ENCODE measurements at regions not wholly inside any gene's neighbourhood (a gene's known extent, or its start where the extent isn't known, plus 50 kb on each side); places are given as distances from the start of the nearest gene placed in this dataset.

DNA sequence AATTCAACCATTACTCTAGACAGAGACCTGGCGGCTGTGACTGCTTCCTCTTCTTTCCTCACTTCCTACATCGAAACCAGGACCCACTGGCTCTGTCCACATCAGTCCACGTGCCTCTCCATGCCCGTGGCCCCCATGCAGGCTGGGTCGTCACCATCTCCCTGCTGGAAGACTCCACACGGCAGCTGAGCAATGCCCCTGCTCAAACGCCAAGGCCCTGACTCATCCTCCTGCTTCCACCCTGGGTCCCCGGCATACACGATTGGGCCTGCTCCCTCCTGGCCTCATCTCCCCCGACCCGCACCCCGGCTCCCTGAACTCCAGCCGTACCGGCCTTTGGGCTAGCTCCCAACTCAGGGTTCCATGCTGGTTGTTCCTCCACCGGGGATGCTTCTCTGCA, 67.2 kb upstream of the IER5L start:
- TF ChIP-seq, protein P1, sequence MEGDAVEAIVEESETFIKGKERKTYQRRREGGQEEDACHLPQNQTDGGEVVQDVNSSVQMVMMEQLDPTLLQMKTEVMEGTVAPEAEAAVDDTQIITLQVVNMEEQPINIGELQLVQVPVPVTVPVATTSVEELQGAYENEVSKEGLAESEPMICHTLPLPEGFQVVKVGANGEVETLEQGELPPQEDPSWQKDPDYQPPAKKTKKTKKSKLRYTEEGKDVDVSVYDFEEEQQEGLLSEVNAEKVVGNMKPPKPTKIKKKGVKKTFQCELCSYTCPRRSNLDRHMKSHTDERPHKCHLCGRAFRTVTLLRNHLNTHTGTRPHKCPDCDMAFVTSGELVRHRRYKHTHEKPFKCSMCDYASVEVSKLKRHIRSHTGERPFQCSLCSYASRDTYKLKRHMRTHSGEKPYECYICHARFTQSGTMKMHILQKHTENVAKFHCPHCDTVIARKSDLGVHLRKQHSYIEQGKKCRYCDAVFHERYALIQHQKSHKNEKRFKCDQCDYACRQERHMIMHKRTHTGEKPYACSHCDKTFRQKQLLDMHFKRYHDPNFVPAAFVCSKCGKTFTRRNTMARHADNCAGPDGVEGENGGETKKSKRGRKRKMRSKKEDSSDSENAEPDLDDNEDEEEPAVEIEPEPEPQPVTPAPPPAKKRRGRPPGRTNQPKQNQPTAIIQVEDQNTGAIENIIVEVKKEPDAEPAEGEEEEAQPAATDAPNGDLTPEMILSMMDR (IDR thresholded peaks at IDR 0.05) = no peak
- TF ChIP-seq POLR2A (IDR thresholded peaks at IDR 0.05) = no peak
- intact Hi-C loops (cut with DNase I) = no loop called here
- 64% methylated on average over 11 of the region's 15 CpGs for WGBS (ENCODE audit: insufficient coverage, low coverage, low lambda C conversion rate, missing lambda C conversion rate)
- H3K36me3 ChIP-seq = no peaks in the 10 kb centered on the region
- H3K4me3 ChIP-seq = no peak overlapping the region
- DNase-seq = peak in 1 of 3 donors; percentile 38
- no peak for ATAC-seq
- no peaks in the 10 kb centered on the region for H3K4me1 ChIP-seq
- H3K27ac ChIP-seq = no peak overlapping the region
- no peaks in the 10 kb centered on the region for H3K9me3 ChIP-seq
- no peaks in the 10 kb centered on the region for H3K27me3 ChIP-seq

DNA sequence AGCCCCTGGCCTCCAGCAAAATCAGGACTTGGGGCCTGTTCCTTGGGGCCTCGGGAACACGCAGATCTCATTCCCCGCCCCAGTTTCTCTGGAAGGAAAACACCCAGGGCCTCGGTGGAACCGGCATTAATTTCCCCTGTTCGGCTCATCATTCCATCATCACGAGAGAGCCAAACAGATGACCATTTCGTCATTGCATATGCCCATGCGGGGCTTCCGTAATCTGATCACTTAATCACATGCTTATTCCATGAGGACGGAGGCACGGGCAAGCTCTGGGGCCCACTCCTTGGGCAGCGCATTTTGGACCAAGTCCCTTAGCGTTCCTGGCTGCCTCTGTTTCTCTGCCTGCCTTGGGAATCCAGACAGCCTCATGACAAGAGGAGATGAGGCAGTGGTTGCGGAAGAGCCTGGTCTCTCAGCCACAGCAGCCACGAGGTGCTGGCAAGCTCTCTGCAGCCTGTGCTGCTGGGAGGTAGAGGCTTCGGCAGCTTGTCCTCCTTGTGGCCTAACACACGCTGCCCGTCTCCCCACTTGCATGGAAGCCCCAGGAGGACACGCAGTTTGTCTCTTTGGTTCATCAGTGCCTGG, 65.0 kb upstream of the IER5L start:
- no peaks in the 10 kb centered on the region for H3K36me3 ChIP-seq
- 77% methylated on average over 7 of the region's 20 CpGs for WGBS (ENCODE audit: insufficient coverage, low coverage, low lambda C conversion rate, missing lambda C conversion rate)
- no peak for TF ChIP-seq POLR2A (IDR thresholded peaks at IDR 0.05)
- TF ChIP-seq, protein P1 (IDR thresholded peaks at IDR 0.05) = no peak
- H3K4me1 ChIP-seq = no peaks in the 10 kb centered on the region
- H3K9me3 ChIP-seq = no peaks in the 10 kb centered on the region
- intact Hi-C loops (cut with DNase I) = no loop called here
- H3K4me3 ChIP-seq = no peak overlapping the region
- no peaks in the 10 kb centered on the region for H3K27me3 ChIP-seq
- ATAC-seq = no peak
- DNase-seq = peak in 1 of 3 donors; percentile 23
- no peak overlapping the region for H3K27ac ChIP-seq

DNA sequence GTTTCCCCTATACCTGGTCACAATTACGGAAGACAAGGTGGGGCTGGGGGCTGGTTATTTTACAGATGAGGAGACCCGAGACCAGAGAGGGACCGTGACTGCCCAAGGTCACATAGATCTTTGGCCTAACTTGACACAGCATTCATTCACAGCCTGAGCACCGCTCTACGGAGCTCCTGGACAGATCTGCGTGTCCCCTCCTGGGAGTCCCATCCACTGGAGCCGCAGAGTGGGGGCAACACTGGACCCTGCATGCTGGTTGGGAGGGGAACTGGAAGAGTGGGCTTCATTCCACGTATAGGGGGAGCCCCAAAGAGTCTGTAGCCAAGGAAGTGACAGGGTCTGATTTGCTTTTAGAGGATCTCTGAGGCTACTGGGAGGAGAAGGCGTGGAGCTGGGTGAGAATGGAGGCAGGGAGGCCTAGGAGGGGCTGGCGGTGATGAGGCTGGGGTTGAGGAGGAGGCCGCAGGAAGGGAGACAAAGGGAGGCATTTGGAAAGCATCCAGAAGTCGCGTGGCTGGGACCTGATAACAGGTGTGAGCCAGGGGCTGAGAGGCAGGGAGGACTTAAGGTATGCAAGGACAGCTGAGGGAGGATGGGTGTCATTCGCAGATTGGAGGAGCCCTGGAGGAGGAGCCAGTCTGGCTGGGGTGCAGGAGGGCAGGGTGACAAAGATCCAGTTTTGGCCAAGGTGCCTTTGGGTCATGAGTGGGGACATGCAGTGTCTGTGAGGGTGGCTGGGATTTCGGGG, 64.3 kb upstream of the IER5L start:
- 61% methylated on average over 8 of the region's 15 CpGs for WGBS (ENCODE audit: insufficient coverage, low coverage, low lambda C conversion rate, missing lambda C conversion rate)
- intact Hi-C loops (cut with DNase I) = no loop called here
- Histone ChIP-seq H3K27me3 (no peaks in the 10 kb centered on the region), H3K36me3 (no peaks in the 10 kb centered on the region), H3K9me3 (no peaks in the 10 kb centered on the region), H3K27ac (no peak overlapping the region), H3K4me3 (no peak overlapping the region), H3K4me1 (no peaks in the 10 kb centered on the region)
- TF ChIP-seq, protein P1 (IDR thresholded peaks at IDR 0.05) = no peak
- no peak for TF ChIP-seq POLR2A (IDR thresholded peaks at IDR 0.05)
- ATAC-seq = no peak
- DNase-seq = peak in 2 of 3 donors; percentile 10 to 47

DNA sequence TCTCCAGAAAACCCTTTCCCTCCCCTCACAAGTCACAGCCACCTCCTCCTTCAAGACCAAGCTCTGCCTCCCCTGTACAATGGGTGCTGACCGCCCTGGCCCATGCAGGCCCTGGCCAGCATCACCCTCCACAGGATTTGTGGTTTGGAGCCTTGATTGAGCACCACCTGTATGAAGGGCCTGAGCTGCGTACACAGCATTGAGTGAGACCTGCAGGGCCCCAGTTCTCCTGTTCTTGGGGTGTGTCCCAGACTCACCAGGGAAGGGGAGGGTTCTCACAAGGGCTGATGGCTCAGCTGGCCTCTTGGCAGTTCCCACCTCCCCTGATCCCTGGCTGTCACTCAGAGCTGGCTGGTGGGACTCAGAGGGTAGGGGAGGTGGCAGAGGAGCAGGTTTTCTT, 63.7 kb upstream of the IER5L start:
- no peaks in the 10 kb centered on the region for H3K4me1 ChIP-seq
- H3K36me3 ChIP-seq = no peaks in the 10 kb centered on the region
- 89% methylated on average over 1 of the region's 2 CpGs for WGBS (ENCODE audit: insufficient coverage, low coverage, low lambda C conversion rate, missing lambda C conversion rate)
- no peak overlapping the region for H3K4me3 ChIP-seq
- H3K9me3 ChIP-seq = no peaks in the 10 kb centered on the region
- peak in 2 of 3 donors; percentile 8 to 22 for DNase-seq
- no peak for ATAC-seq
- H3K27ac ChIP-seq = no peak overlapping the region
- TF ChIP-seq, protein P1 (IDR thresholded peaks at IDR 0.05) = no peak
- intact Hi-C loops (cut with DNase I) = no loop called here
- no peaks in the 10 kb centered on the region for H3K27me3 ChIP-seq
